ENCODE measurements at regions not wholly inside any gene's neighbourhood (a gene's known extent, or its start where the extent isn't known, plus 50 kb on each side); places are given as distances from the start of the nearest gene placed in this dataset.

- H3K9me3 Mint-ChIP-seq: no peaks in the 10 kb centered on the region
- no peak overlapping the region for H2AFZ ChIP-seq (replicated peaks)
- H3K36me3 Mint-ChIP-seq: no peaks in the 10 kb centered on the region
- H3K4me1 ChIP-seq: no peaks in the 10 kb centered on the region
- no peaks in the 10 kb centered on the region for H3K36me3 ChIP-seq
- TF ChIP-seq CTCF (IDR thresholded peaks at IDR 0.05) (no peak), EZH2phosphoT487 (IDR thresholded peaks at IDR 0.05) (no peak), EZH2 (IDR thresholded peaks at IDR 0.05) (no peak)
- H4K20me1 ChIP-seq (ENCODE audit: low read depth): no peaks in the 10 kb centered on the region
- no peak overlapping the region for H3K4me3 Mint-ChIP-seq
- no peak overlapping the region for H3K4me3 ChIP-seq
- H3K27ac Mint-ChIP-seq: no peak overlapping the region
- no peak overlapping the region for H3K9ac ChIP-seq
- no peaks in the 10 kb centered on the region for H3K9me3 ChIP-seq (ENCODE audit: low read depth)
- no peak for DNase-seq (ENCODE audit: low spot score)
- no peak overlapping the region for H3K27ac ChIP-seq
- no peaks in the 10 kb centered on the region for H3K4me1 Mint-ChIP-seq
- no peaks in the 10 kb centered on the region for H3F3A ChIP-seq (ENCODE audit: low read depth)
- H3K4me2 ChIP-seq: no peak overlapping the region
- no peaks in the 10 kb centered on the region for H3K27me3 ChIP-seq
- H3K27me3 Mint-ChIP-seq (ENCODE audit: insufficient read depth, low read depth): peaks cover 2% of the 10 kb centered on the region
- H3K79me2 ChIP-seq (ENCODE audit: low read depth): no peaks in the 10 kb centered on the region
Measured at GRCh38 chr12:115470526-115470925, 786.6 kb upstream of the TBX3 start.

GRCh38 chr12:115468087-115468510, 784.1 kb upstream of the TBX3 start:
- Mint-ChIP-seq H3K27me3 (ENCODE audit: insufficient read depth, low read depth) (peaks cover 2% of the 10 kb centered on the region), H3K9me3 (no peaks in the 10 kb centered on the region), H3K27ac (no peak overlapping the region), H3K36me3 (no peaks in the 10 kb centered on the region), H3K4me1 (no peaks in the 10 kb centered on the region), H3K4me3 (no peak overlapping the region)
- Histone ChIP-seq H3K4me2 (no peak overlapping the region), H3K36me3 (no peaks in the 10 kb centered on the region), H3K79me2 (ENCODE audit: low read depth) (no peaks in the 10 kb centered on the region), H4K20me1 (ENCODE audit: low read depth) (no peaks in the 10 kb centered on the region), H3K9ac (no peak overlapping the region), H3K4me1 (no peaks in the 10 kb centered on the region), H3K27ac (no peak overlapping the region), H3K27me3 (no peaks in the 10 kb centered on the region), H3K4me3 (no peak overlapping the region), H2AFZ (replicated peaks) (no peak overlapping the region), H3K9me3 (ENCODE audit: low read depth) (no peaks in the 10 kb centered on the region), H3F3A (ENCODE audit: low read depth) (no peaks in the 10 kb centered on the region)
- no peak for DNase-seq (ENCODE audit: low spot score)
- no peak for TF ChIP-seq EZH2 (IDR thresholded peaks at IDR 0.05)
- TF ChIP-seq CTCF (IDR thresholded peaks at IDR 0.05): peak; percentile 19

- no peak for TF ChIP-seq EZH2phosphoT487 (IDR thresholded peaks at IDR 0.05)
- TF ChIP-seq EZH2 (IDR thresholded peaks at IDR 0.05): no peak
- TF ChIP-seq CTCF (IDR thresholded peaks at IDR 0.05): no peak
- Mint-ChIP-seq H3K36me3 (no peaks in the 10 kb centered on the region), H3K27me3 (ENCODE audit: insufficient read depth, low read depth) (peaks cover 2% of the 10 kb centered on the region), H3K9me3 (peaks cover 2% of the 10 kb centered on the region), H3K4me1 (no peaks in the 10 kb centered on the region), H3K4me3 (no peak overlapping the region), H3K27ac (no peak overlapping the region)
- H3K4me1 ChIP-seq: no peaks in the 10 kb centered on the region
- H2AFZ ChIP-seq (replicated peaks): no peak overlapping the region
- H3F3A ChIP-seq (ENCODE audit: low read depth): no peaks in the 10 kb centered on the region
- H3K9me3 ChIP-seq (ENCODE audit: low read depth): no peaks in the 10 kb centered on the region
- H3K27ac ChIP-seq: no peak overlapping the region
- H3K79me2 ChIP-seq (ENCODE audit: low read depth): no peaks in the 10 kb centered on the region
- H3K36me3 ChIP-seq: no peaks in the 10 kb centered on the region
- H4K20me1 ChIP-seq (ENCODE audit: low read depth): no peaks in the 10 kb centered on the region
- no peak overlapping the region for H3K4me3 ChIP-seq
- H3K4me2 ChIP-seq: no peak overlapping the region
- no peak for DNase-seq (ENCODE audit: low spot score)
- no peak overlapping the region for H3K9ac ChIP-seq
- H3K27me3 ChIP-seq: no peaks in the 10 kb centered on the region
Measured at GRCh38 chr12:115467531-115467930, 783.6 kb upstream of the TBX3 start.

- H3K4me1 ChIP-seq: no peaks in the 10 kb centered on the region
- H3K79me2 ChIP-seq (ENCODE audit: low read depth): no peaks in the 10 kb centered on the region
- H3K27me3 Mint-ChIP-seq (ENCODE audit: insufficient read depth, low read depth): peaks cover 4% of the 10 kb centered on the region
- no peaks in the 10 kb centered on the region for H3F3A ChIP-seq (ENCODE audit: low read depth)
- H3K27ac Mint-ChIP-seq: no peak overlapping the region
- no peaks in the 10 kb centered on the region for H4K20me1 ChIP-seq (ENCODE audit: low read depth)
- no peak overlapping the region for H3K9ac ChIP-seq
- H3K9me3 ChIP-seq (ENCODE audit: low read depth): no peaks in the 10 kb centered on the region
- H3K36me3 Mint-ChIP-seq: no peaks in the 10 kb centered on the region
- H3K4me3 ChIP-seq: no peak overlapping the region
- TF ChIP-seq CTCF (IDR thresholded peaks at IDR 0.05) (no peak), EZH2phosphoT487 (IDR thresholded peaks at IDR 0.05) (no peak), EZH2 (IDR thresholded peaks at IDR 0.05) (no peak)
- no peak for DNase-seq (ENCODE audit: low spot score)
- H3K9me3 Mint-ChIP-seq: peaks cover 5% of the 10 kb centered on the region
- no peak overlapping the region for H3K4me3 Mint-ChIP-seq
- H3K27ac ChIP-seq: no peak overlapping the region
- H3K4me2 ChIP-seq: no peak overlapping the region
- H3K4me1 Mint-ChIP-seq: no peaks in the 10 kb centered on the region
- no peaks in the 10 kb centered on the region for H3K36me3 ChIP-seq
- no peak overlapping the region for H2AFZ ChIP-seq (replicated peaks)
- H3K27me3 ChIP-seq: no peaks in the 10 kb centered on the region
Measured at GRCh38 chr12:115466076-115466475, 782.1 kb upstream of the TBX3 start.
